ENCODE measurements at regions not wholly inside any gene's neighbourhood (a gene's known extent, or its start where the extent isn't known, plus 50 kb on each side); places are given as distances from the start of the nearest gene placed in this dataset.
"Not testable (repeated sequence)": the region's sequence is repeated elsewhere in the genome, so short reads cannot be mapped to it uniquely, and the experiment has no call there.

GRCh38 chr13:50229960-50230661, 214.9 kb downstream of the KCNRG start:
- DNase-seq (ENCODE audit: low read depth) = peak; percentile 17
- ChIA-PET POLR2A (no interaction called here), CTCF (interaction anchor here (0.6 kb wide), 1 partner anchor 214 kb away, joined by 3 read pairs; no protein-coding TSS in a partner anchor)
- TF ChIP-seq CTCF (IDR thresholded peaks at IDR 0.05; ENCODE audit: insufficient read depth, low read depth, low read length) = no peak
- Histone ChIP-seq H3K4me3 (ENCODE audit: low read depth, low read length) (no peak overlapping the region), H3K36me3 (ENCODE audit: control insufficient read depth, insufficient read depth, low read length) (no peaks in the 10 kb centered on the region), H3K27me3 (ENCODE audit: control insufficient read depth, insufficient read depth, low read length) (peaks cover 1% of the 10 kb centered on the region; the same call in 1 of the 2 replicates)

DNA sequence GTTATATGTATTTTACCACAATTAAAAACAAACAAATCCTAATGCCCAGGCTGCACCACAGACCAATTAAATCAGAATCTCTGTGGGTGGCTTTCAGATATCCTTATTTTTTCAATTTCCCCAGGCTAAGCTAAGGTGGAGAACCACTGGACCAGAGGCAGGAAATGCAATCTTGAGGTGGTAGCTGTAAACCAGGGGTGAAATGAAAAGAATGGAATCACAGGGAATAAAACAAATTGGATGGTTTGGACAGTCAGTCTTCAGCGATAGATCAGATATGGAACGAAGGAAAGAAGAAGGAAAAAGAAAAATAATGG, 215.4 kb downstream of the KCNRG start:
- CTCF ChIA-PET = interaction anchor here (0.6 kb wide), 1 partner anchor 214 kb away, joined by 3 read pairs; no protein-coding TSS in a partner anchor
- H3K4me3 ChIP-seq (ENCODE audit: low read depth, low read length) = no peak overlapping the region
- H3K27me3 ChIP-seq (ENCODE audit: control insufficient read depth, insufficient read depth, low read length) = peaks cover 1% of the 10 kb centered on the region; the same call in 1 of the 2 replicates
- TF ChIP-seq CTCF (IDR thresholded peaks at IDR 0.05; ENCODE audit: insufficient read depth, low read depth, low read length) = no peak
- DNase-seq (ENCODE audit: low read depth) = no peak
- POLR2A ChIA-PET = no interaction called here
- H3K36me3 ChIP-seq (ENCODE audit: control insufficient read depth, insufficient read depth, low read length) = no peaks in the 10 kb centered on the region

GRCh38 chr13:50233574-50233973, 218.3 kb downstream of the KCNRG start:
- DNase-seq (ENCODE audit: low read depth) = not testable (repeated sequence)

DNA sequence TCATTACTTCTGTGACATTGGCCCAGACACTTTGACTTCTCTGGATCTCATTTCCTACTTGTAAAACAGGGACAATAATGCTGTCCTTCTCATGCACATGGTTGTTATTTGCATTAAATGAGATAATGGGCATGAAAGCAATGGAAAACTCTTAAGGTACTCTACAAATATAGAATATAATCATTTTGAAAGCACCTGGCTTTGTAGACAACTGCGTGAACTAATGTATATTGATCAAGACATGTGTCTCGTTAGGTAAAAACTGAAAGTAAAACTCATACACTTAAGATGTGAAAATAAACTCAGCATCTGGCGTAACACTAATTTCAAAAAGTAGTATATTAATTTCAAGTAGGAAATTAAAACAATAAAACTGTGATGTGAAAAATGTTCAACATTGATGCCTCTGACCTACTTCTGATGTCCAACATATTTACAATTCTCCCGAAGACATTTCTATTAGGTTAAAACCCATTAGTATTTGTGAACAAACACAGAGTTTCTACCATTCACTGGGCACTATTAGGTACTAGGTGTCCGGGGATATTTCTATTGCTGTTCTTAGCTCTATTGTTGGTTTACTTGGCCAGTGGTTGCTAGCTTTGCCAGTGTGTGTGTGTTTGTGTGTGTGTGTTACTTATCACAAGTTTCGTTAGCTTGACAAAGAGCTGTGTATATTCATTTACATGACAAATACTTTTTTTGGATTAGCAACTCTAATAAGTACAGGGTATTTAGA, 220.5 kb downstream of the KCNRG start:
- POLR2A ChIA-PET = no interaction called here
- Histone ChIP-seq H3K4me3 (ENCODE audit: low read depth, low read length) (no peak overlapping the region), H3K27me3 (ENCODE audit: control insufficient read depth, insufficient read depth, low read length) (no peaks in the 10 kb centered on the region), H3K36me3 (ENCODE audit: control insufficient read depth, insufficient read depth, low read length) (no peaks in the 10 kb centered on the region)
- CTCF ChIA-PET = no interaction called here
- no peak for TF ChIP-seq CTCF (IDR thresholded peaks at IDR 0.05; ENCODE audit: insufficient read depth, low read depth, low read length)
- no peak for DNase-seq (ENCODE audit: low read depth)

More at GRCh38 chr13:50233574-50233973, 218.3 kb downstream of the KCNRG start:
- H3K36me3 ChIP-seq (ENCODE audit: control insufficient read depth, insufficient read depth, low read length); CTCF ChIA-PET; POLR2A ChIA-PET; H3K4me3 ChIP-seq (ENCODE audit: low read depth, low read length); H3K27me3 ChIP-seq (ENCODE audit: control insufficient read depth, insufficient read depth, low read length): not testable (repeated sequence)

- no peak for DNase-seq (ENCODE audit: low read depth)
- CTCF ChIA-PET = no interaction called here
- Histone ChIP-seq H3K36me3 (ENCODE audit: control insufficient read depth, insufficient read depth, low read length) (no peaks in the 10 kb centered on the region), H3K27me3 (ENCODE audit: control insufficient read depth, insufficient read depth, low read length) (no peaks in the 10 kb centered on the region), H3K4me3 (ENCODE audit: low read depth, low read length) (no peak overlapping the region)
- TF ChIP-seq CTCF (IDR thresholded peaks at IDR 0.05; ENCODE audit: insufficient read depth, low read depth, low read length) = no peak
- POLR2A ChIA-PET = no interaction called here
Measured at GRCh38 chr13:50236898-50237318, 221.7 kb downstream of the KCNRG start.

All from BJ (cell line).